ENCODE measurements at regions not wholly inside any gene's neighbourhood (a gene's known extent, or its start where the extent isn't known, plus 50 kb on each side); places are given as distances from the start of the nearest gene placed in this dataset.

GRCh38 chr15:81567924-81568323 is 193.9 kb upstream of the TMC3 start:
- no peak for TF ChIP-seq POLR2A (IDR thresholded peaks at IDR 0.05; ENCODE audit: extremely low read depth, insufficient read length)
- TF ChIP-seq MAX (IDR thresholded peaks at IDR 0.05; ENCODE audit: low read depth, low read length): no peak
- no peak for TF ChIP-seq MYC (IDR thresholded peaks at IDR 0.05; ENCODE audit: low read depth, low read length)
- no peak for TF ChIP-seq CTCF (IDR thresholded peaks at IDR 0.05; ENCODE audit: low read depth, low read length)
- H3K4me3 ChIP-seq (ENCODE audit: low read depth, low read length): no peak overlapping the region
- DNase-seq (ENCODE audit: low read depth): no peak

- TF ChIP-seq MAX (IDR thresholded peaks at IDR 0.05; ENCODE audit: low read depth, low read length) (no peak), POLR2A (IDR thresholded peaks at IDR 0.05; ENCODE audit: extremely low read depth, insufficient read length) (no peak), MYC (IDR thresholded peaks at IDR 0.05; ENCODE audit: low read depth, low read length) (no peak), CTCF (IDR thresholded peaks at IDR 0.05; ENCODE audit: low read depth, low read length) (no peak)
- DNase-seq (ENCODE audit: low read depth): no peak
- no peak overlapping the region for H3K4me3 ChIP-seq (ENCODE audit: low read depth, low read length)
Observed at GRCh38 chr15:81562986-81563385, 189.0 kb upstream of the TMC3 start.

GRCh38 chr15:81560405-81560804 is 186.4 kb upstream of the TMC3 start:
- H3K4me3 ChIP-seq (ENCODE audit: low read depth, low read length): no peak overlapping the region
- TF ChIP-seq POLR2A (IDR thresholded peaks at IDR 0.05; ENCODE audit: extremely low read depth, insufficient read length): no peak
- TF ChIP-seq MYC (IDR thresholded peaks at IDR 0.05; ENCODE audit: low read depth, low read length): no peak
- TF ChIP-seq CTCF (IDR thresholded peaks at IDR 0.05; ENCODE audit: low read depth, low read length): no peak
- no peak for TF ChIP-seq MAX (IDR thresholded peaks at IDR 0.05; ENCODE audit: low read depth, low read length)
- DNase-seq (ENCODE audit: low read depth): no peak

- H3K4me3 ChIP-seq (ENCODE audit: low read depth, low read length): no peak overlapping the region
- no peak for TF ChIP-seq CTCF (IDR thresholded peaks at IDR 0.05; ENCODE audit: low read depth, low read length)
- TF ChIP-seq MAX (IDR thresholded peaks at IDR 0.05; ENCODE audit: low read depth, low read length): no peak
- no peak for TF ChIP-seq POLR2A (IDR thresholded peaks at IDR 0.05; ENCODE audit: extremely low read depth, insufficient read length)
- TF ChIP-seq MYC (IDR thresholded peaks at IDR 0.05; ENCODE audit: low read depth, low read length): no peak
- no peak for DNase-seq (ENCODE audit: low read depth)
Observed at GRCh38 chr15:81558056-81558455, 184.0 kb upstream of the TMC3 start.

- TF ChIP-seq POLR2A (IDR thresholded peaks at IDR 0.05; ENCODE audit: extremely low read depth, insufficient read length) (no peak), MAX (IDR thresholded peaks at IDR 0.05; ENCODE audit: low read depth, low read length) (no peak), MYC (IDR thresholded peaks at IDR 0.05; ENCODE audit: low read depth, low read length) (no peak), CTCF (IDR thresholded peaks at IDR 0.05; ENCODE audit: low read depth, low read length) (no peak)
- no peak overlapping the region for H3K4me3 ChIP-seq (ENCODE audit: low read depth, low read length)
Observed at GRCh38 chr15:81555346-81555745, 181.3 kb upstream of the TMC3 start.

More at GRCh38 chr15:81555346-81555745, 181.3 kb upstream of the TMC3 start:
- DNase-seq (ENCODE audit: low read depth): no peak

All from NB4 (cell line).